H1 (cell line): ENCODE measurements at regions not wholly inside any gene's neighbourhood (a gene's known extent, or its start where the extent isn't known, plus 50 kb on each side); places are given as distances from the start of the nearest gene placed in this dataset.

Source experiments
- CTCF ChIA-PET: fragments of 300-600 bp; sonication (Branson Sonifier 250); formaldehyde crosslinking; loops from one replicate; lab custom pipeline; 2021; ENCODE audit not compliant: partially characterized antibody; lab: Charles Lee
- POLR2A ChIA-PET: fragments of 300-600 bp; sonication (Branson Sonifier 250); formaldehyde crosslinking; loops from one replicate; lab custom pipeline; 2021; ENCODE audit warnings: inconsistent platforms; ENCODE audit not compliant: partially characterized antibody; lab: Charles Lee
- DNase-seq, 2 experiments: peaks; one replicate each; pipeline versions ENCODE4 v3.0.0 to v3.0.0-alpha.2; 2010 to 2022; ENCODE audit warnings: low spot score in 2 of 2, low read depth in 1 of 2, mixed read lengths in 1 of 2
- FAIRE-seq: peaks from 2 replicates; lab custom pipeline; 2011; peaks lifted over from hg19 to GRCh38; lab: Jason Lieb, UNC
- H2AFZ ChIP-seq: 2 replicates; pipeline ENCODE4 v1.8.1; 2012; ENCODE audit warnings: low read length, inconsistent platforms
- H2AK5ac ChIP-seq: 2 replicates; pipeline ENCODE4 v1.6.1; 2013; ENCODE audit warnings: low read depth, low read length
- H2BK120ac ChIP-seq: replicated peaks from 2 replicates; pipeline ENCODE3; 2013; ENCODE audit warnings: low read depth, low read length, inconsistent platforms
- H2BK12ac ChIP-seq: 2 replicates; pipeline ENCODE4 v1.6.1; 2013; ENCODE audit warnings: low read depth, low read length
- H2BK15ac ChIP-seq: 2 replicates; pipeline ENCODE4 v1.6.1; 2013; ENCODE audit warnings: low read length
- H2BK20ac ChIP-seq: 2 replicates; pipeline ENCODE4 v1.6.1; 2013; ENCODE audit warnings: low read length
- H2BK5ac ChIP-seq: 2 replicates; pipeline ENCODE4 v1.6.1; 2013; ENCODE audit warnings: low read depth, low read length
- H3K14ac ChIP-seq: 2 replicates; pipeline ENCODE4 v1.6.1; 2013; ENCODE audit warnings: inconsistent platforms; ENCODE audit not compliant: insufficient read length
- H3K18ac ChIP-seq: 2 replicates; pipeline ENCODE4 v1.6.1; 2013; ENCODE audit warnings: low read length; ENCODE audit errors: extremely low read depth
- H3K23ac ChIP-seq: 2 replicates; pipeline ENCODE4 v1.6.1; 2013; ENCODE audit warnings: inconsistent platforms; ENCODE audit not compliant: insufficient read length
- H3K23me2 ChIP-seq: 2 replicates; pipeline ENCODE4 v1.6.1; 2013; ENCODE audit warnings: low read depth, low read length
- H3K27ac ChIP-seq: 2 replicates; pipeline ENCODE4 v1.6.1; 2011; ENCODE audit warnings: low read depth, low read length, inconsistent platforms
- H3K27me3 ChIP-seq, 4 experiments: replicated peaks in 1 of 4; 1 replicate in 1 of 4; 2 replicates in 3 of 4; pipeline versions ENCODE4 v1.6.1 to v1.8.1; 2011 to 2013; ENCODE audit warnings: low read length in 3 of 4, mild to moderate bottlenecking in 3 of 4, inconsistent platforms in 2 of 4, mixed read lengths in 2 of 4, moderate library complexity in 1 of 4; ENCODE audit not compliant: control insufficient read depth in 3 of 4, insufficient read depth in 3 of 4; ENCODE audit errors: extremely low read depth in 1 of 4
- H3K36me3 ChIP-seq, 4 experiments: 2 replicates each; pipeline versions ENCODE4 v1.6.1 to v1.8.1; 2011 to 2013; ENCODE audit warnings: mild to moderate bottlenecking in 4 of 4, low read length in 3 of 4, moderate library complexity in 2 of 4, control low read depth in 1 of 4, inconsistent platforms in 1 of 4; ENCODE audit not compliant: insufficient read depth in 4 of 4, control insufficient read depth in 2 of 4
- H3K4ac ChIP-seq: replicated peaks from 2 replicates; pipeline ENCODE3; 2013; ENCODE audit warnings: low read length, low read depth, mixed read lengths, inconsistent platforms; ENCODE audit not compliant: insufficient read length
- H3K4me1 ChIP-seq, 4 experiments: replicated peaks in 1 of 4; 1 replicate in 1 of 4; 2 replicates in 3 of 4; pipeline versions ENCODE4 v1.6.1 to v1.8.1; 2011 to 2013; ENCODE audit warnings: low read length in 3 of 4, inconsistent platforms in 2 of 4, mixed read lengths in 1 of 4; ENCODE audit not compliant: insufficient read depth in 4 of 4, control insufficient read depth in 3 of 4
- H3K4me2 ChIP-seq, 2 experiments: 2 replicates each; pipeline versions ENCODE4 v1.6.1 to v1.8.1; 2011 to 2013; ENCODE audit warnings: low read depth in 2 of 2, low read length in 2 of 2, control low read depth in 1 of 2, inconsistent platforms in 1 of 2, mild to moderate bottlenecking in 1 of 2; ENCODE audit not compliant: insufficient read depth in 1 of 2
- H3K4me3 ChIP-seq, 4 experiments: fragments of 200-600, 300-600 bp in 1 of 4; sonication (generic), shearing (Covaris generic), sonication (Bioruptor Twin) in 1 of 4; 2 replicates each; pipeline versions ENCODE4 v1.5.1 to v1.8.1; 2011 to 2016; ENCODE audit warnings: low read length in 4 of 4, low read depth in 3 of 4, control low read depth in 2 of 4, inconsistent platforms in 2 of 4, mild to moderate bottlenecking in 2 of 4, mixed read lengths in 1 of 4, moderate library complexity in 1 of 4; ENCODE audit not compliant: insufficient read depth in 2 of 4; ENCODE audit errors: extremely low read depth in 1 of 4
- H3K56ac ChIP-seq: replicated peaks from 2 replicates; pipeline ENCODE3; 2013; ENCODE audit warnings: low read depth, mild to moderate bottlenecking, mixed read lengths, low read length, inconsistent platforms; ENCODE audit not compliant: insufficient read length
- H3K79me1 ChIP-seq: 2 replicates; pipeline ENCODE4 v1.6.1; 2013; ENCODE audit warnings: low read depth, low read length, control low read depth
- H3K79me2 ChIP-seq, 2 experiments: 2 replicates each; pipeline versions ENCODE4 v1.6.1 to v1.8.1; 2012 to 2013; ENCODE audit warnings: low read length in 2 of 2, mild to moderate bottlenecking in 2 of 2, inconsistent platforms in 1 of 2; ENCODE audit not compliant: insufficient read depth in 2 of 2, control insufficient read depth in 1 of 2
- H3K9ac ChIP-seq, 4 experiments: replicated peaks in 1 of 4; 1 replicate in 1 of 4; 2 replicates in 3 of 4; pipeline versions ENCODE4 v1.6.1 to v1.8.1; 2011 to 2013; ENCODE audit warnings: low read depth in 3 of 4, low read length in 3 of 4, control low read depth in 2 of 4, mild to moderate bottlenecking in 2 of 4, moderate library complexity in 2 of 4, inconsistent platforms in 1 of 4; ENCODE audit errors: extremely low read depth in 1 of 4
- H3K9me3 ChIP-seq, 2 experiments: 2 replicates each; pipeline versions ENCODE4 v1.6.1 to v1.8.1; 2012 to 2013; ENCODE audit warnings: mild to moderate bottlenecking in 2 of 2, moderate library complexity in 2 of 2, control low read depth in 1 of 2, inconsistent platforms in 1 of 2, low read depth in 1 of 2, low read length in 1 of 2, mixed read lengths in 1 of 2; ENCODE audit not compliant: insufficient read depth in 2 of 2
- H4K20me1 ChIP-seq, 2 experiments: replicated peaks in 1 of 2; 2 replicates each; pipeline versions ENCODE3 to v1.8.1; 2011 to 2013; ENCODE audit warnings: inconsistent platforms in 2 of 2, low read length in 2 of 2, mild to moderate bottlenecking in 1 of 2; ENCODE audit not compliant: insufficient read depth in 2 of 2, control insufficient read depth in 1 of 2
- H4K5ac ChIP-seq: 2 replicates; pipeline ENCODE4 v1.6.1; 2013; ENCODE audit warnings: low read length, low read depth, mixed read lengths, inconsistent platforms; ENCODE audit not compliant: insufficient read length
- H4K8ac ChIP-seq: 2 replicates; pipeline ENCODE4 v1.8.0; 2013; ENCODE audit warnings: mild to moderate bottlenecking, moderate library complexity, low read length, inconsistent platforms; ENCODE audit not compliant: insufficient read depth; ENCODE audit errors: extremely low read depth
- H4K91ac ChIP-seq: replicated peaks from 2 replicates; pipeline ENCODE3; 2013; ENCODE audit warnings: low read length, mixed read lengths, inconsistent platforms; ENCODE audit not compliant: insufficient read length
- ATF3 ChIP-seq: IDR thresholded peaks from 2 replicates; pipeline ENCODE4 v1.6.1; 2011; ENCODE audit warnings: low read depth, mild to moderate bottlenecking, low read length; ENCODE audit not compliant: insufficient read depth
- BRCA1 ChIP-seq: IDR thresholded peaks from 2 replicates; pipeline ENCODE4 v1.6.1; 2012; ENCODE audit warnings: low read depth, low read length, improper control_type of control experiment
- FOSL1 ChIP-seq: IDR thresholded peaks from 2 replicates; pipeline ENCODE4 v1.6.1; 2011; ENCODE audit warnings: mild to moderate bottlenecking, low read depth, low read length, moderate library complexity; ENCODE audit not compliant: insufficient read depth
- JUN ChIP-seq: IDR thresholded peaks from 2 replicates; pipeline ENCODE4 v1.6.1; 2011; ENCODE audit warnings: low read depth, mild to moderate bottlenecking, improper control_type of control experiment, low read length
- RNF2 ChIP-seq: fragments of 200-900, 300-1000 bp; sonication (generic); IDR thresholded peaks from 2 replicates; pipeline ENCODE4 v1.7.1; 2016; ENCODE audit warnings: borderline replicate concordance, low read depth, mild to moderate bottlenecking, antibody characterized with exemption, low read length; ENCODE audit not compliant: poor library complexity, severe bottlenecking; ENCODE audit errors: missing control alignments
- SAP30 ChIP-seq: fragments of 300-600 bp; sonication (generic); IDR thresholded peaks from 2 replicates; pipeline ENCODE4 v1.7.1; 2012; ENCODE audit warnings: low read length, moderate library complexity, mild to moderate bottlenecking, inconsistent platforms; ENCODE audit not compliant: insufficient read depth, insufficient replicate concordance
- SIN3A ChIP-seq, 2 experiments: IDR thresholded peaks in 1 of 2; conservative IDR thresholded peaks in 1 of 2; 2 replicates each; pipeline ENCODE4 v1.6.1; 2011 to 2012; ENCODE audit warnings: low read length in 2 of 2, improper control_type of control experiment in 1 of 2, low read depth in 1 of 2, mild to moderate bottlenecking in 1 of 2
- SRF ChIP-seq: IDR thresholded peaks from 2 replicates; pipeline ENCODE4 v1.6.1; 2011; ENCODE audit warnings: mild to moderate bottlenecking, low read depth, low read length, moderate library complexity
- TEAD4 ChIP-seq: IDR thresholded peaks from 2 replicates; pipeline ENCODE4 v1.6.1; 2012; ENCODE audit warnings: low read depth, low read length, inconsistent platforms, mixed read lengths
- WGBS, 2 experiments: shearing (Covaris generic) in 1 of 2; methylation state at CpG; one replicate each; pipeline versions ENCODE4 v1.1.6 to v1.1.7; 2013 to 2015; ENCODE audit warnings: low lambda C conversion rate in 2 of 2, mixed read lengths in 2 of 2, inconsistent platforms in 1 of 2, low coverage in 1 of 2, missing lambda C conversion rate in 1 of 2; ENCODE audit not compliant: insufficient replicate concordance in 2 of 2, insufficient coverage in 1 of 2, insufficient read length in 1 of 2; ENCODE audit errors: extremely low coverage in 1 of 2, missing lambda C conversion rate in 1 of 2; 5-methylcytosine and 5-hydroxymethylcytosine counted together

- Histone ChIP-seq H3K9ac (no peak overlapping the region), H3K79me2 (no peaks in the 10 kb centered on the region), H2BK20ac (no peak overlapping the region), H4K5ac (no peak overlapping the region), H3K9me3 (no peaks in the 10 kb centered on the region), H3K79me1 (no peaks in the 10 kb centered on the region), H2AFZ (no peak overlapping the region), H3K27ac (no peak overlapping the region), H3K18ac (no peak overlapping the region), H2BK12ac (no peak overlapping the region), H2AK5ac (no peak overlapping the region), H2BK120ac (no peak overlapping the region), H3K4me2 (no peak overlapping the region), H4K91ac (no peak overlapping the region), H3K4me1 (peaks cover 0 to 6% (median 0%) of the 10 kb centered on the region in 4 experiments; a peak in 3 of 7 replicates), H3K27me3 (peaks cover 0 to 1% (median 0%) of the 10 kb centered on the region in 4 experiments; a peak in 1 of 7 replicates), H2BK5ac (no peak overlapping the region), H3K36me3 (no peaks in the 10 kb centered on the region), H4K8ac (no peak overlapping the region), H3K4me3 (no peak overlapping the region), H3K14ac (no peak overlapping the region), H3K56ac (no peak overlapping the region), H3K23me2 (no peaks in the 10 kb centered on the region), H2BK15ac (no peak overlapping the region), H4K20me1 (no peaks in the 10 kb centered on the region), H3K4ac (no peak overlapping the region), H3K23ac (no peak overlapping the region)
- DNase-seq (no peak), FAIRE-seq (no peak)
- POLR2A ChIA-PET, result no interaction called here
- CTCF ChIA-PET, result interaction anchor here (0.8 kb wide), 1 partner anchor 120 kb away, joined by 4 read pairs; no protein-coding TSS in a partner anchor
- TF ChIP-seq SIN3A (conservative IDR thresholded peaks at IDR 0.05 in 1 of 2, IDR thresholded peaks at IDR 0.05 in 1 of 2; ENCODE audit: low read depth in 1 of 2, low read length in 2 of 2), result no peak
- TF ChIP-seq RNF2, result no peak
- no peak for TF ChIP-seq ATF3
- no peak for TF ChIP-seq SRF
- TF ChIP-seq TEAD4, result no peak
- no peak for TF ChIP-seq JUN
- no peak for TF ChIP-seq SAP30
- no peak for TF ChIP-seq FOSL1
- TF ChIP-seq BRCA1, result no peak
- WGBS, 2 experiments, result 95% methylated on average over 1 of the region's 1 CpG; no CpG with 5 or more reads in 1 of the 2 experiments
Measured at GRCh38 chr17:11177340-11177739, 63.7 kb upstream of the SHISA6 start.
